ENCODE measurements at regions not wholly inside any gene's neighbourhood (a gene's known extent, or its start where the extent isn't known, plus 50 kb on each side); places are given as distances from the start of the nearest gene placed in this dataset.

DNA sequence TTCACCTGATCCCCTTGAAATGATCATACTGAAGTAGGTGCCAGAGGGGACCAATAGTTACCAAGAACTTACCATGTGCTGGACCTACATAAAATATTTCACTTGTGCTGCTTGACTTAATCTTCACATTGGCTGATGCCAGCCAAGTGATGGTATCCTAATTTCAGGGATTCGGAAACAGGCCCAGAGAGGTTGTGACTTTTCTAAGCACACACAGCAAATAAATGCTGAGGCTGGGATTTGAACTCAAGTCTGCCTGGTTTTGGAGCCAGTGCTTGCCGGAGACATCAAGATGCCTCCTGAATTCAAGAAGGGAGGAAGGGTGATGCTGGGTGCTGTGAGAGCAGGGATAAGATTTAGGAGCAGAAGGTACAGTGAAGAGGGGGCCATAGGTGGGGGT, 173.5 kb upstream of the LHX5 start:
- H3K27me3 ChIP-seq: peaks cover 0 to 17% of the 10 kb centered on the region in 2 donors
- no peak overlapping the region for H3K27ac ChIP-seq
- no peaks in the 10 kb centered on the region for H3K9me3 ChIP-seq
- no peak for DNase-seq (ENCODE audit: low spot score in 2 of 2)
- no peak overlapping the region for H3K4me3 ChIP-seq
- TF ChIP-seq, protein P1, sequence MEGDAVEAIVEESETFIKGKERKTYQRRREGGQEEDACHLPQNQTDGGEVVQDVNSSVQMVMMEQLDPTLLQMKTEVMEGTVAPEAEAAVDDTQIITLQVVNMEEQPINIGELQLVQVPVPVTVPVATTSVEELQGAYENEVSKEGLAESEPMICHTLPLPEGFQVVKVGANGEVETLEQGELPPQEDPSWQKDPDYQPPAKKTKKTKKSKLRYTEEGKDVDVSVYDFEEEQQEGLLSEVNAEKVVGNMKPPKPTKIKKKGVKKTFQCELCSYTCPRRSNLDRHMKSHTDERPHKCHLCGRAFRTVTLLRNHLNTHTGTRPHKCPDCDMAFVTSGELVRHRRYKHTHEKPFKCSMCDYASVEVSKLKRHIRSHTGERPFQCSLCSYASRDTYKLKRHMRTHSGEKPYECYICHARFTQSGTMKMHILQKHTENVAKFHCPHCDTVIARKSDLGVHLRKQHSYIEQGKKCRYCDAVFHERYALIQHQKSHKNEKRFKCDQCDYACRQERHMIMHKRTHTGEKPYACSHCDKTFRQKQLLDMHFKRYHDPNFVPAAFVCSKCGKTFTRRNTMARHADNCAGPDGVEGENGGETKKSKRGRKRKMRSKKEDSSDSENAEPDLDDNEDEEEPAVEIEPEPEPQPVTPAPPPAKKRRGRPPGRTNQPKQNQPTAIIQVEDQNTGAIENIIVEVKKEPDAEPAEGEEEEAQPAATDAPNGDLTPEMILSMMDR (IDR thresholded peaks at IDR 0.05): no peak
- no peak for TF ChIP-seq POLR2A (IDR thresholded peaks at IDR 0.05)
- TF ChIP-seq EP300 (IDR thresholded peaks at IDR 0.05): no peak
- 68 to 77% methylated on average over 2 of the region's 2 CpGs for WGBS, 2 donors
- no peaks in the 10 kb centered on the region for H3K36me3 ChIP-seq
- no peaks in the 10 kb centered on the region for H3K4me1 ChIP-seq

DNA sequence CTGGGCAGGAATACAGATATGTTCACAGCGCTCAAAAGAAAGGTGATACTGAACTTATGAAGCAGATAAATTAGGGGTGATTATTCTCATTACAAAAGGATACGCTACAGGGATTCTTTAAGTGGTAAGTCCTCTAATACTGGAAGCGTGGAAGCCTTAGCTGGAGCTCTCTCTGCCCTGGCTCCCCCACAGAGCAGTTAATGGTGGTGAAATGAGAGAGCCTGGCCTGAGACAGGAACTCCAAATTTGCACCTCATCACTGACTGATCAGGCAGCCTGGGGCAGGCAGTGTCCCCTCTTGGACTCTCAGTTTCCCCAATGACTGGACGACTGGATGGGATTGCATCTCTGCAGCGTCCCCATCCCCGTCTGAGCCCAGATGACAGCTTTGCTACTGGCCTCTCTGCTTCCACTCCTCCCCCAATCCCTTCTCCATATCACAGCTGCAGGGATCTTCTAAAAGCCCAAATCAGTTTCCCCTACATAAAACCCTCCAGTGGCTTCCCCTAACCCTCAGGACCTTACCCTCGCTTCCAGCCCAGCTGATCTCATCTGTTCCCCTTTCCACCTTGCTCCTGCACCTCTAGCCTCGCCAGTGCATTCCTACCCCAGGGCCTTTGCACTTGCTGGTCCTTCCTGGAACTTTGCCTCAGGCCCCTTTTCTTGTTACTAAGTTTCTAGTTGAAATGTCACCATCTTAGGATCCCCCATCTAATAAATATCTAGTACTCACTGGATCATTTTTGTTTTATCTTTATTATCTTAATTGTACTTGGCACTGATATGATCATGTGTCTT, 171.7 kb upstream of the LHX5 start:
- TF ChIP-seq EP300 (IDR thresholded peaks at IDR 0.05): no peak
- TF ChIP-seq, protein P1 (IDR thresholded peaks at IDR 0.05): no peak
- Histone ChIP-seq H3K9me3 (no peaks in the 10 kb centered on the region), H3K4me3 (no peak overlapping the region), H3K27ac (no peak overlapping the region), H3K36me3 (no peaks in the 10 kb centered on the region), H3K4me1 (peaks cover 0 to 2% (median 0%) of the 10 kb centered on the region in 4 donors), H3K27me3 (peaks cover 0 to 34% of the 10 kb centered on the region in 2 donors)
- DNase-seq (ENCODE audit: low spot score in 2 of 2): no peak
- 43 to 45% methylated on average over 8 of the region's 8 CpGs for WGBS, 2 donors

DNA sequence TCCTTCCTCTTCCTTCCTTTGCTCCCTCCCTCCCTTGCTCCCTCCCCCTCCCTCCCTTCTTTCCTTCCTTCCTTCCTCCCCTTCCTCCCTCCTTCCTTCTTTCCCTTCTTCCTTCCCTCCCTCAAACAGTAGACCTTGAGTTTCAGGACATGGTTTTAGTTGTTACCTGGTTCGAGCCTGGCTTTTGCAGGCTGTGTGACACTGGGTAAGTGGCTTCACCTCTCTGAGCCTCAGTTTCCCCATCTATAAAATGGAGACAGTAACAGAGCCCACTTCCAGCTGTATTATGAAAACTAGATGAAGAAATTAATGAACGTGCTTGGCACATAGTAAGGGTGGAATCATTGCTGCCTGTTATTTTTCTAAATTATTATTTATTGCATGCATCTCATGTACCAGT, 171.0 kb upstream of the LHX5 start:
- Histone ChIP-seq H3K27ac (no peak overlapping the region), H3K36me3 (no peaks in the 10 kb centered on the region), H3K9me3 (no peaks in the 10 kb centered on the region), H3K4me1 (peaks cover 0 to 6% (median 0%) of the 10 kb centered on the region in 4 donors), H3K27me3 (peaks cover 0 to 40% of the 10 kb centered on the region in 2 donors), H3K4me3 (no peak overlapping the region)
- TF ChIP-seq POLR2A (IDR thresholded peaks at IDR 0.05): no peak
- TF ChIP-seq, protein P1 (IDR thresholded peaks at IDR 0.05): no peak
- TF ChIP-seq EP300 (IDR thresholded peaks at IDR 0.05): no peak
- DNase-seq (ENCODE audit: low spot score in 2 of 2): no peak
- 61 to 74% methylated on average over 2 of the region's 2 CpGs for WGBS, 2 donors

DNA sequence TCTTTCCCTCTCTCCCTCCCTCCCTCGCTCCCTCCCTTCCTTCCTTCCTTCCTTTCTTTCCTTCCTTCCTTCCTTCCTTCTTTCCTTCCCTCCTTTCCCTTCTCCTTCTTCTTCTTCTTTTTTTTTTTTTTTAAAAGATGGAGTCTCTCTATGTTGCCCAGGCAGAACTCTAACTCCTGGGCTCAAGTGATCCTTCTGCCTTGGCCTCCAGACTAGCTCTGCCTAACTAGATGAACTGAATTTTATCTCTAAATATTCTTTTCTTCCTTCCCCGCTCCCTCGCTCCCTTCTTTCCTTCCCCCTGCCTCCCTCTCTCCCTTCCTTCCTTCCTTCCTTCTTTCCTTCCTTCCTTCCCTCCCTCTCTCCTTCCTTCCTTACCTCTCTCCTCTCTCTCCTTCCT, 170.5 kb upstream of the LHX5 start:
- TF ChIP-seq, protein P1 (IDR thresholded peaks at IDR 0.05): no peak
- H3K27ac ChIP-seq: no peak overlapping the region
- H3K4me3 ChIP-seq: no peak overlapping the region
- no peaks in the 10 kb centered on the region for H3K36me3 ChIP-seq
- H3K27me3 ChIP-seq: peaks cover 0 to 44% of the 10 kb centered on the region in 2 donors
- no peak for DNase-seq (ENCODE audit: low spot score in 2 of 2)
- H3K9me3 ChIP-seq: no peaks in the 10 kb centered on the region
- WGBS, 2 donors: 88 to 91% methylated on average over 3 of the region's 3 CpGs
- H3K4me1 ChIP-seq: peaks cover 0 to 6% (median 0%) of the 10 kb centered on the region in 4 donors

DNA sequence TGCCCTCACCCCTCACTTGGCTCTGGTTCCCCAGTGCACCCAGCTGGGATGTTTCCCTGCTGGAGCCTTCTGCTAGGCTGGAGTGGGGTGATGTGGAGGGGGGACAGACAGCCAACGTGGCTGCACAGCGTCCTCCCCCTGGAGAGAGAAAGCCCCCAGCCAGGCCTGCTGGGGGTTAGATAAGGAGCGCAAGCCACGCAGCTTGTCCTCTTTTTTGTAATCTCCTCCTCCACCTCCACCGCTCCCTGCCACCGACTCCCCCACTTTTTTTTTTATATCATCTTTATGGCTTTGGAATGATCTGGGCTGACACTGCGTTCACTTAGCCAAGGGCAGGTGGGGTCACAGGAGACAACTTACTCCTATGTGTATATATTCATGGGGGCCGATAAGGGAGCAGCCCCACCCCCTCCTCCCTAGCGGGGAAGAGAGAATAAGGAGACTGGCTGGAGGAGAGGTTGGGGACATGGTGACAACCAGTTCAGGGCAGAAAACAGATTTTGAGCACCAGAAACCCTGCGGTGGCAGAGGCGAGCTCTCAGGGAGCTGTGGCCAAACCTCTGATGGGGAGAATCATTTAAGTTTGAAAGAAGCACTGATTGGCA, 169.9 kb upstream of the LHX5 start:
- WGBS, 2 donors: 24 to 31% methylated on average over 11 of the region's 11 CpGs
- H3K4me3 ChIP-seq: no peak overlapping the region
- TF ChIP-seq POLR2A (IDR thresholded peaks at IDR 0.05): no peak
- TF ChIP-seq EP300 (IDR thresholded peaks at IDR 0.05): no peak
- TF ChIP-seq, protein P1 (IDR thresholded peaks at IDR 0.05): no peak
- H3K4me1 ChIP-seq: peaks cover 0 to 6% (median 0%) of the 10 kb centered on the region in 4 donors
- no peaks in the 10 kb centered on the region for H3K36me3 ChIP-seq
- H3K9me3 ChIP-seq: no peaks in the 10 kb centered on the region
- peaks cover 0 to 41% of the 10 kb centered on the region in 2 donors for H3K27me3 ChIP-seq
- DNase-seq (ENCODE audit: low spot score in 2 of 2): no peak
- no peak overlapping the region for H3K27ac ChIP-seq
